OCI-LY7 (cell line): ENCODE measurements at regions not wholly inside any gene's neighbourhood (a gene's known extent, or its start where the extent isn't known, plus 50 kb on each side); places are given as distances from the start of the nearest gene placed in this dataset.

Source experiments
- CTCF ChIP-seq: fragments of 200-600 bp; sonication (generic); conservative IDR thresholded peaks from 2 replicates; pipeline ENCODE4 v1.5.1; 2014; ENCODE audit warnings: mild to moderate bottlenecking, antibody characterized with exemption, low read length, moderate library complexity, mixed read lengths
- EZH2phosphoT487 ChIP-seq: fragments of 200-600 bp; sonication (generic); IDR thresholded peaks from 2 replicates; pipeline ENCODE4 v1.6.1; 2018; ENCODE audit warnings: low read depth, borderline replicate concordance, mild to moderate bottlenecking, mixed run types, antibody characterized with exemption, low read length, moderate library complexity, mixed read lengths

GRCh38 chr9:135413461-135413860 is 66.1 kb upstream of the PPP1R26 start:
- no peak for TF ChIP-seq CTCF
- TF ChIP-seq EZH2phosphoT487, result no peak
